ENCODE measurements at regions not wholly inside any gene's neighbourhood (a gene's known extent, or its start where the extent isn't known, plus 50 kb on each side); places are given as distances from the start of the nearest gene placed in this dataset.

DNA sequence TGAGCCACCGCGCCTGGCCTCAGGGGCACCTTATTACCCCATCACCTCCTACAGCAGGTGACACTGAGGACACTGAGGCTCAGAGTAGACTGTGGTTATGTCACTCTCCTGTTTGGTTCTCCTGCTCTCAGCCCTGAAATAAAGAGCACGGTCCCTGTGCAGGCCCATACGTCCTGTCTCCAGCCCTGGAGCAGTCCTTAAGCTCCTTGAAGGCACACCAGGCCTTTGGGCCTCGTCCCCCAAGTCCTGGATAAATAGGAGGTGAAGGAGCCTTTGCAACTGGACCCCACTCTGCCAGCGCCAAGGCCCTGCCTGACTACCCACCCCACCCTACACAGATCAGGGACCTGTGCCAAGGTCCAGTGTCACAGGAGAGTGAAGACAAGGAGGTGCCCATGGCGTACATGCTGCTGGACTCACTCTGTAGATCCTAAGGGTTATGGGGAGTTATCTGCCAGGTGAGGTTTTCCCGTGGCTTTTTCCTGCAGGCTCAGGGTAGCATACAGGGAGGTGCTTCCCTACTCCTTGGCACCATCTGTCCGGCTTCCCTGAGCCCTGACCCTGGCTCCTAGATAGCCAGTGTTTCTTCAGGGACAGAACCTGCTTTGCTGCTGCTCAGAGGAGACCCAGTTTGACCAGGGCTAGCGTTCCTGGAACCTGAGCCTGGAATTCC is 253.2 kb downstream of the SEC14L1 start:
- TF ChIP-seq, protein P1, sequence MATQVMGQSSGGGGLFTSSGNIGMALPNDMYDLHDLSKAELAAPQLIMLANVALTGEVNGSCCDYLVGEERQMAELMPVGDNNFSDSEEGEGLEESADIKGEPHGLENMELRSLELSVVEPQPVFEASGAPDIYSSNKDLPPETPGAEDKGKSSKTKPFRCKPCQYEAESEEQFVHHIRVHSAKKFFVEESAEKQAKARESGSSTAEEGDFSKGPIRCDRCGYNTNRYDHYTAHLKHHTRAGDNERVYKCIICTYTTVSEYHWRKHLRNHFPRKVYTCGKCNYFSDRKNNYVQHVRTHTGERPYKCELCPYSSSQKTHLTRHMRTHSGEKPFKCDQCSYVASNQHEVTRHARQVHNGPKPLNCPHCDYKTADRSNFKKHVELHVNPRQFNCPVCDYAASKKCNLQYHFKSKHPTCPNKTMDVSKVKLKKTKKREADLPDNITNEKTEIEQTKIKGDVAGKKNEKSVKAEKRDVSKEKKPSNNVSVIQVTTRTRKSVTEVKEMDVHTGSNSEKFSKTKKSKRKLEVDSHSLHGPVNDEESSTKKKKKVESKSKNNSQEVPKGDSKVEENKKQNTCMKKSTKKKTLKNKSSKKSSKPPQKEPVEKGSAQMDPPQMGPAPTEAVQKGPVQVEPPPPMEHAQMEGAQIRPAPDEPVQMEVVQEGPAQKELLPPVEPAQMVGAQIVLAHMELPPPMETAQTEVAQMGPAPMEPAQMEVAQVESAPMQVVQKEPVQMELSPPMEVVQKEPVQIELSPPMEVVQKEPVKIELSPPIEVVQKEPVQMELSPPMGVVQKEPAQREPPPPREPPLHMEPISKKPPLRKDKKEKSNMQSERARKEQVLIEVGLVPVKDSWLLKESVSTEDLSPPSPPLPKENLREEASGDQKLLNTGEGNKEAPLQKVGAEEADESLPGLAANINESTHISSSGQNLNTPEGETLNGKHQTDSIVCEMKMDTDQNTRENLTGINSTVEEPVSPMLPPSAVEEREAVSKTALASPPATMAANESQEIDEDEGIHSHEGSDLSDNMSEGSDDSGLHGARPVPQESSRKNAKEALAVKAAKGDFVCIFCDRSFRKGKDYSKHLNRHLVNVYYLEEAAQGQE (IDR thresholded peaks at IDR 0.05; ENCODE audit: low read depth), result no peak
- TF ChIP-seq, protein P2, sequence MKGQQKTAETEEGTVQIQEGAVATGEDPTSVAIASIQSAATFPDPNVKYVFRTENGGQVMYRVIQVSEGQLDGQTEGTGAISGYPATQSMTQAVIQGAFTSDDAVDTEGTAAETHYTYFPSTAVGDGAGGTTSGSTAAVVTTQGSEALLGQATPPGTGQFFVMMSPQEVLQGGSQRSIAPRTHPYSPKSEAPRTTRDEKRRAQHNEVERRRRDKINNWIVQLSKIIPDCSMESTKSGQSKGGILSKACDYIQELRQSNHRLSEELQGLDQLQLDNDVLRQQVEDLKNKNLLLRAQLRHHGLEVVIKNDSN (IDR thresholded peaks at IDR 0.05), result no peak
- TF ChIP-seq RAD21 (IDR thresholded peaks at IDR 0.05; ENCODE audit: low read depth) (no peak), TCF12 (IDR thresholded peaks at IDR 0.05; ENCODE audit: low read depth) (no peak), FOXM1 (IDR thresholded peaks at IDR 0.05; ENCODE audit: borderline replicate concordance, low read depth) (no peak), CEBPB (IDR thresholded peaks at IDR 0.05) (no peak), TAF1 (IDR thresholded peaks at IDR 0.05; ENCODE audit: low read depth) (no peak)
- TF ChIP-seq, protein P3, sequence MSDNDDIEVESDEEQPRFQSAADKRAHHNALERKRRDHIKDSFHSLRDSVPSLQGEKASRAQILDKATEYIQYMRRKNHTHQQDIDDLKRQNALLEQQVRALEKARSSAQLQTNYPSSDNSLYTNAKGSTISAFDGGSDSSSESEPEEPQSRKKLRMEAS (IDR thresholded peaks at IDR 0.05), result no peak

Measured in Ishikawa (cell line).